ENCODE measurements at regions not wholly inside any gene's neighbourhood (a gene's known extent, or its start where the extent isn't known, plus 50 kb on each side); places are given as distances from the start of the nearest gene placed in this dataset.

DNA sequence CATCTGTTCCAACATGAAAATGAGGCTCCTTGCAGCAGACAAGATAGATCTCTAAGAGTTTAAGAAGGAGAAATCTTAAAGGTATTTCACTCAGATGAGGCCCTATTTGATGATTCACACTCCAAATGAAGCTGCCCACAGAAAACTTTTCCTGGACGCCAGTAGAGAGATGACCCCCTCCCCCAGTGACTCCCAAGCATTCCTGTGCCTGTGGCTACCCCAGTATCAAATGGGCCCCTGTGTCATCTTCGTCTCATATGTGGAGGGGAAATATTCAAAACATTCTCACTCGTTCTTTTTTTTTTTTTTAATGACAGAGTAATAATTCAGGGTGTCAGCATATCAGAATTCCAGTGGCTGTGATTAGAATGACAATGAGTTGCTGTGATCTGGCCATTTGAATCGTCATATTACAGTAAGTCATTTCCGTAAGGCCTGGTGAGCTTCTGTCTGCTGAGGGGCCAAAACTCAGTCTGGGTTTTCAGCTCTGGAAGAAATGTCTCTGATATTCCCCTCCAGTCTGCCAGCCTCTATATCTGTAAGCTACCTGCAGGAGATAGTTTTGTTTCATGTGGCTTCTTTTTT is 194.7 kb downstream of the URI1 start:
- Histone ChIP-seq H3K4me3 (no peak overlapping the region), H3K9me3 (peaks cover 4% of the 10 kb centered on the region; the same call in 1 of the 3 replicates), H3K27ac (no peak overlapping the region), H3K4me2 (no peak overlapping the region), H3K4me1 (no peaks in the 10 kb centered on the region)
- ATAC-seq (no peak), DNase-seq (ENCODE audit: low read depth in 1 of 2, low spot score in 1 of 2) (no peak), FAIRE-seq (no peak)
- 46% methylated on average over 5 of the region's 5 CpGs for whole genome bisulfite sequencing (ENCODE audit: missing lambda C conversion rate)
- TF ChIP-seq, protein P1, sequence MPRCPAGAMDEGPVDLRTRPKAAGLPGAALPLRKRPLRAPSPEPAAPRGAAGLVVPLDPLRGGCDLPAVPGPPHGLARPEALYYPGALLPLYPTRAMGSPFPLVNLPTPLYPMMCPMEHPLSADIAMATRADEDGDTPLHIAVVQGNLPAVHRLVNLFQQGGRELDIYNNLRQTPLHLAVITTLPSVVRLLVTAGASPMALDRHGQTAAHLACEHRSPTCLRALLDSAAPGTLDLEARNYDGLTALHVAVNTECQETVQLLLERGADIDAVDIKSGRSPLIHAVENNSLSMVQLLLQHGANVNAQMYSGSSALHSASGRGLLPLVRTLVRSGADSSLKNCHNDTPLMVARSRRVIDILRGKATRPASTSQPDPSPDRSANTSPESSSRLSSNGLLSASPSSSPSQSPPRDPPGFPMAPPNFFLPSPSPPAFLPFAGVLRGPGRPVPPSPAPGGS (IDR thresholded peaks at IDR 0.05), result no peak
- TF ChIP-seq HOXB13 (CRISPR knock-in tag; IDR thresholded peaks at IDR 0.05; ENCODE audit: low read depth), result no peak
- ChIA-PET CTCF (interaction anchor here (0.7 to 1.0 kb wide), 4 partner anchors 12 to 54 kb away, joined by 3 to 4 read pairs (median 4); no protein-coding TSS in a partner anchor), POLR2A (interaction anchor here (0.7 kb wide), 1 partner anchor 42 kb away, joined by 5 read pairs; no protein-coding TSS in a partner anchor)

DNA sequence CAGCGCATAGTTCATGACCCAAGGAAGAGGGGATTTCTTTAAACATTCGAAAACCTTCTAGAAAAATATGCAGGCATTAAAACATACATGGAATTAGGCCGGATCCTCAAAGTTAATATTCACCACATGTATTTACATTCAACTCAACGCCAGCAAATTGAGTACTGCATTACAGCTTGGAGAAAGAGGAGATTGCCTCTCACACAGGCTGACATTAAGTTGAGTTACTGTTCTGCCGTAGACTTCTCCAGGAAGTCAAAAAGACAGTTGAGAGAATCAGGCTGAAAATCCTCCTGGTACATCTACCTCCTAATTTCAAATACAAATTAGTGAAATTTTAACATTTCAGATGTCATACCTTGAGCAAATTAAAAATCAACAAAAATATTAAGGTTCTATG is 195.7 kb downstream of the URI1 start:
- 51% methylated on average over 5 of the region's 5 CpGs for WGBS (ENCODE audit: missing lambda C conversion rate)
- CTCF ChIA-PET, result interaction anchor here (1.0 to 2.3 kb wide), 2 partner anchors 15 to 32 kb away, joined by 4 to 10 read pairs; no protein-coding TSS in a partner anchor
- Histone ChIP-seq H3K4me1 (no peaks in the 10 kb centered on the region), H3K4me2 (no peak overlapping the region), H3K4me3 (no peak overlapping the region), H3K27ac (no peak overlapping the region), H3K9me3 (peaks cover 4% of the 10 kb centered on the region; the same call in 1 of the 3 replicates)
- ATAC-seq, result no peak
- no peak for TF ChIP-seq EHF (CRISPR knock-in tag; IDR thresholded peaks at IDR 0.05)
- peak; percentile 90 for FAIRE-seq
- POLR2A ChIA-PET, result no interaction called here
- no peak for DNase-seq (ENCODE audit: low read depth in 1 of 2, low spot score in 1 of 2)

DNA sequence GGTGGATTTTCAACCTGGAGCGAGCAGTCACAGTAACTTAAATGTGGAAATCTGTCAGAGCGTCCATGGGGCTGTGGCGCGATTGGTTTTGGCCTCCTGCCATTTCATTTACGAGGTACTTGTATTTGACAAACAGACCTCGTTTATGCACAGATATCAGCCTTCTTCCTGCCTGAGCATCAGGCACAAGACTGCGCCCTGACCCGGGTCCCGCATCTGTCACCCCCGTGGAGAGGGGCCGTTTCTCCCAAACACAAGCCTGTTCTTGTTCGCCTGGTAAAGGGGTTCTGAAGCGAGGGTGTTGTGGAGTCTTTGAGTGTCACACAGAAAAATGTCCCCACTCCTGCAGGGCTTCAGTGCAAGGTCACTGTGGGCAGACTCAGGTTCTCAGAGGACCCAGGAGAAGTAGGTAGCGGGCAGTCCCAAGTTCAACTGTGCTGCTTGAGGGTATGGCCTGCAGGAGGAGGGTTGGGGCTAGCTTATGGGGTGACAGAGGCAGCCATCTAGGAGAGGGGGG is 202.3 kb downstream of the URI1 start:
- CTCF ChIA-PET, result no interaction called here
- FAIRE-seq (no peak), ATAC-seq (no peak), DNase-seq (ENCODE audit: low read depth in 1 of 2, low spot score in 1 of 2) (no peak)
- 54% methylated on average over 14 of the region's 14 CpGs for WGBS (ENCODE audit: missing lambda C conversion rate)
- Histone ChIP-seq H3K4me1 (peaks cover 36% of the 10 kb centered on the region), H3K4me2 (no peak overlapping the region), H3K9me3 (0 out of 3 replicates have a peak, but pooled peaks cover 2% of the 10 kb centered on the region), H3K27ac (no peak overlapping the region), H3K4me3 (no peak overlapping the region)
- POLR2A ChIA-PET, result no interaction called here
- no peak for TF ChIP-seq CHD4 (IDR thresholded peaks at IDR 0.05; ENCODE audit: borderline replicate concordance)
- no peak for TF ChIP-seq SMC3 (IDR thresholded peaks at IDR 0.05)
- TF ChIP-seq RCOR1 (IDR thresholded peaks at IDR 0.05; ENCODE audit: low read depth, low read length), result no peak
- TF ChIP-seq MAZ (IDR thresholded peaks at IDR 0.05; ENCODE audit: borderline replicate concordance, low read depth, low read length), result no peak
- no peak for TF ChIP-seq JUNB (IDR thresholded peaks at IDR 0.05)
- no peak for TF ChIP-seq HEYL (CRISPR knock-in tag; IDR thresholded peaks at IDR 0.05)
- TF ChIP-seq MAFK (IDR thresholded peaks at IDR 0.05; ENCODE audit: partially characterized antibody), result no peak
- TF ChIP-seq RFX5 (IDR thresholded peaks at IDR 0.05), result no peak
- no peak for TF ChIP-seq POLR2A (IDR thresholded peaks at IDR 0.05; ENCODE audit: low read length)
- TF ChIP-seq RARB (CRISPR knock-in tag; IDR thresholded peaks at IDR 0.05), result no peak
- TF ChIP-seq KDM5A (IDR thresholded peaks at IDR 0.05), result no peak
- no peak for TF ChIP-seq ZC3H11A (IDR thresholded peaks at IDR 0.05)
- TF ChIP-seq, protein P2, sequence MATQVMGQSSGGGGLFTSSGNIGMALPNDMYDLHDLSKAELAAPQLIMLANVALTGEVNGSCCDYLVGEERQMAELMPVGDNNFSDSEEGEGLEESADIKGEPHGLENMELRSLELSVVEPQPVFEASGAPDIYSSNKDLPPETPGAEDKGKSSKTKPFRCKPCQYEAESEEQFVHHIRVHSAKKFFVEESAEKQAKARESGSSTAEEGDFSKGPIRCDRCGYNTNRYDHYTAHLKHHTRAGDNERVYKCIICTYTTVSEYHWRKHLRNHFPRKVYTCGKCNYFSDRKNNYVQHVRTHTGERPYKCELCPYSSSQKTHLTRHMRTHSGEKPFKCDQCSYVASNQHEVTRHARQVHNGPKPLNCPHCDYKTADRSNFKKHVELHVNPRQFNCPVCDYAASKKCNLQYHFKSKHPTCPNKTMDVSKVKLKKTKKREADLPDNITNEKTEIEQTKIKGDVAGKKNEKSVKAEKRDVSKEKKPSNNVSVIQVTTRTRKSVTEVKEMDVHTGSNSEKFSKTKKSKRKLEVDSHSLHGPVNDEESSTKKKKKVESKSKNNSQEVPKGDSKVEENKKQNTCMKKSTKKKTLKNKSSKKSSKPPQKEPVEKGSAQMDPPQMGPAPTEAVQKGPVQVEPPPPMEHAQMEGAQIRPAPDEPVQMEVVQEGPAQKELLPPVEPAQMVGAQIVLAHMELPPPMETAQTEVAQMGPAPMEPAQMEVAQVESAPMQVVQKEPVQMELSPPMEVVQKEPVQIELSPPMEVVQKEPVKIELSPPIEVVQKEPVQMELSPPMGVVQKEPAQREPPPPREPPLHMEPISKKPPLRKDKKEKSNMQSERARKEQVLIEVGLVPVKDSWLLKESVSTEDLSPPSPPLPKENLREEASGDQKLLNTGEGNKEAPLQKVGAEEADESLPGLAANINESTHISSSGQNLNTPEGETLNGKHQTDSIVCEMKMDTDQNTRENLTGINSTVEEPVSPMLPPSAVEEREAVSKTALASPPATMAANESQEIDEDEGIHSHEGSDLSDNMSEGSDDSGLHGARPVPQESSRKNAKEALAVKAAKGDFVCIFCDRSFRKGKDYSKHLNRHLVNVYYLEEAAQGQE (IDR thresholded peaks at IDR 0.05), result no peak
- no peak for TF ChIP-seq RAD21 (conservative IDR thresholded peaks at IDR 0.05 in 1 of 2, IDR thresholded peaks at IDR 0.05 in 1 of 2)
- TF ChIP-seq CBX8 (IDR thresholded peaks at IDR 0.05), result no peak
- no peak for TF ChIP-seq CHD2 (IDR thresholded peaks at IDR 0.05; ENCODE audit: low read length, partially characterized antibody)
- TF ChIP-seq, protein P3, sequence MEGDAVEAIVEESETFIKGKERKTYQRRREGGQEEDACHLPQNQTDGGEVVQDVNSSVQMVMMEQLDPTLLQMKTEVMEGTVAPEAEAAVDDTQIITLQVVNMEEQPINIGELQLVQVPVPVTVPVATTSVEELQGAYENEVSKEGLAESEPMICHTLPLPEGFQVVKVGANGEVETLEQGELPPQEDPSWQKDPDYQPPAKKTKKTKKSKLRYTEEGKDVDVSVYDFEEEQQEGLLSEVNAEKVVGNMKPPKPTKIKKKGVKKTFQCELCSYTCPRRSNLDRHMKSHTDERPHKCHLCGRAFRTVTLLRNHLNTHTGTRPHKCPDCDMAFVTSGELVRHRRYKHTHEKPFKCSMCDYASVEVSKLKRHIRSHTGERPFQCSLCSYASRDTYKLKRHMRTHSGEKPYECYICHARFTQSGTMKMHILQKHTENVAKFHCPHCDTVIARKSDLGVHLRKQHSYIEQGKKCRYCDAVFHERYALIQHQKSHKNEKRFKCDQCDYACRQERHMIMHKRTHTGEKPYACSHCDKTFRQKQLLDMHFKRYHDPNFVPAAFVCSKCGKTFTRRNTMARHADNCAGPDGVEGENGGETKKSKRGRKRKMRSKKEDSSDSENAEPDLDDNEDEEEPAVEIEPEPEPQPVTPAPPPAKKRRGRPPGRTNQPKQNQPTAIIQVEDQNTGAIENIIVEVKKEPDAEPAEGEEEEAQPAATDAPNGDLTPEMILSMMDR (IDR thresholded peaks at IDR 0.05), result no peak
- no peak for TF ChIP-seq JUN (IDR thresholded peaks at IDR 0.05)
- no peak for TF ChIP-seq TFCP2L1 (CRISPR knock-in tag; IDR thresholded peaks at IDR 0.05)
- TF ChIP-seq, protein P4, sequence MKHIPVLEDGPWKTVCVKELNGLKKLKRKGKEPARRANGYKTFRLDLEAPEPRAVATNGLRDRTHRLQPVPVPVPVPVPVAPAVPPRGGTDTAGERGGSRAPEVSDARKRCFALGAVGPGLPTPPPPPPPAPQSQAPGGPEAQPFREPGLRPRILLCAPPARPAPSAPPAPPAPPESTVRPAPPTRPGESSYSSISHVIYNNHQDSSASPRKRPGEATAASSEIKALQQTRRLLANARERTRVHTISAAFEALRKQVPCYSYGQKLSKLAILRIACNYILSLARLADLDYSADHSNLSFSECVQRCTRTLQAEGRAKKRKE (CRISPR knock-in tag; IDR thresholded peaks at IDR 0.05; ENCODE audit: low read depth), result no peak

Data from A549 (cell line).